Osteocyte (in vitro differentiated cells): ENCODE measurements at regions not wholly inside any gene's neighbourhood (a gene's known extent, or its start where the extent isn't known, plus 50 kb on each side); places are given as distances from the start of the nearest gene placed in this dataset.

Source experiments
- DNase-seq: peaks from one replicate; pipeline ENCODE4 v3.0.0; 2021; ENCODE audit warnings: mixed read lengths; ENCODE audit not compliant: unreplicated experiment; ENCODE audit errors: extremely low spot score
- H3K27ac Mint-ChIP-seq: one replicate; pipeline ENCODE4 v1.8.0; 2021; ENCODE audit warnings: mild to moderate bottlenecking, mixed read lengths; ENCODE audit not compliant: unreplicated experiment
- H3K27me3 Mint-ChIP-seq: one replicate; pipeline ENCODE4 v1.8.0; 2021; ENCODE audit warnings: mixed read lengths; ENCODE audit not compliant: unreplicated experiment
- H3K36me3 Mint-ChIP-seq: one replicate; pipeline ENCODE4 v1.8.0; 2021; ENCODE audit warnings: mixed read lengths; ENCODE audit not compliant: unreplicated experiment
- H3K4me1 Mint-ChIP-seq: one replicate; pipeline ENCODE4 v1.8.0; 2021; ENCODE audit warnings: mixed read lengths; ENCODE audit not compliant: unreplicated experiment
- H3K4me3 Mint-ChIP-seq: one replicate; pipeline ENCODE4 v1.8.0; 2021; ENCODE audit warnings: mild to moderate bottlenecking, moderate library complexity, mixed read lengths; ENCODE audit not compliant: unreplicated experiment
- H3K9me3 Mint-ChIP-seq: one replicate; pipeline ENCODE4 v1.8.0; 2021; ENCODE audit warnings: mixed read lengths; ENCODE audit not compliant: unreplicated experiment
- TF ChIP-seq, protein P1 (sequence below): fragments of 200-600 bp; sonication (generic); IDR thresholded peaks from 2 replicates; pipeline ENCODE4 v1.5.0; 2021; ENCODE audit warnings: antibody characterized with exemption, mild to moderate bottlenecking, moderate library complexity

DNA sequence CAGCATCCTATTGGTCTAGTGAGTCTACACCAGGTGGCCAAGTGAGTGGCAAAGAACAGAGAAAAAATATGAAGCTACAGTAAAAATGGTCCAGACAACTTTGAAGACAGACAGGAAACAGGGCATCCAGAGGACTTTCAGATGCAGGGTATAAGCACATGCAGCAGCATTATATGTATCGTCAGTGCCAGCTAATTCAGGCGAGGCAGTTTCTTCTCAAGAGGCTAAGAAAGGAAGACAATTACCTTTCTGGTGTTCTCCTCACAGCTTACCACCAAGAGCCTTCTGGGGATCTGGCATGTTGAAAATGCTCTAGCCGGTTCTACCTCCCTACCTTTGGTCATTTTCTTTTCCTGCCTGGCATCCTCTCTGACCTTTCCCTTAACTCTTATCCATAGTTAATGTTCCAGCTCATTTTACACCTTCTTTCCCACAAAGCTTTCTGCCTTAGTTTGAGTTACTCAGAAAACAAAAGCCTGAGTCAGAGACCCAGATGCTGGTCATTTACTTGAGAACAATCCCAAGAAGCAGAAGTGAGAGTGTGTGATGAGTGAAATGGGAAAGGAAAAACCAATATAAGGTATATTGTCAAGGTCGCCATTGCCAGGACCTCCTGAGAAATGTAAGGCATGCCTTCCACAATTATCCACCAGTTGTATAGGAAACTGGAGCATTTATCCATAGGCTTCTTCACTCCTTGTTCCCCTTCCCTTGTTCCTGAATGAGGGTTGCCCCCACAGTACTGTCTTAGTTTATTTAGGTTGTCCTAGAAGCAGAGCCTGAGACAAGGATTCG is 444.1 kb downstream of the PLPP3 start:
- Mint-ChIP-seq H3K27ac (no peak overlapping the region), H3K36me3 (no peaks in the 10 kb centered on the region), H3K9me3 (no peaks in the 10 kb centered on the region), H3K4me1 (peaks cover 24% of the 10 kb centered on the region), H3K4me3 (no peak overlapping the region), H3K27me3 (no peaks in the 10 kb centered on the region)
- TF ChIP-seq, protein P1, sequence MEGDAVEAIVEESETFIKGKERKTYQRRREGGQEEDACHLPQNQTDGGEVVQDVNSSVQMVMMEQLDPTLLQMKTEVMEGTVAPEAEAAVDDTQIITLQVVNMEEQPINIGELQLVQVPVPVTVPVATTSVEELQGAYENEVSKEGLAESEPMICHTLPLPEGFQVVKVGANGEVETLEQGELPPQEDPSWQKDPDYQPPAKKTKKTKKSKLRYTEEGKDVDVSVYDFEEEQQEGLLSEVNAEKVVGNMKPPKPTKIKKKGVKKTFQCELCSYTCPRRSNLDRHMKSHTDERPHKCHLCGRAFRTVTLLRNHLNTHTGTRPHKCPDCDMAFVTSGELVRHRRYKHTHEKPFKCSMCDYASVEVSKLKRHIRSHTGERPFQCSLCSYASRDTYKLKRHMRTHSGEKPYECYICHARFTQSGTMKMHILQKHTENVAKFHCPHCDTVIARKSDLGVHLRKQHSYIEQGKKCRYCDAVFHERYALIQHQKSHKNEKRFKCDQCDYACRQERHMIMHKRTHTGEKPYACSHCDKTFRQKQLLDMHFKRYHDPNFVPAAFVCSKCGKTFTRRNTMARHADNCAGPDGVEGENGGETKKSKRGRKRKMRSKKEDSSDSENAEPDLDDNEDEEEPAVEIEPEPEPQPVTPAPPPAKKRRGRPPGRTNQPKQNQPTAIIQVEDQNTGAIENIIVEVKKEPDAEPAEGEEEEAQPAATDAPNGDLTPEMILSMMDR, result no peak
- DNase-seq, result no peak

DNA sequence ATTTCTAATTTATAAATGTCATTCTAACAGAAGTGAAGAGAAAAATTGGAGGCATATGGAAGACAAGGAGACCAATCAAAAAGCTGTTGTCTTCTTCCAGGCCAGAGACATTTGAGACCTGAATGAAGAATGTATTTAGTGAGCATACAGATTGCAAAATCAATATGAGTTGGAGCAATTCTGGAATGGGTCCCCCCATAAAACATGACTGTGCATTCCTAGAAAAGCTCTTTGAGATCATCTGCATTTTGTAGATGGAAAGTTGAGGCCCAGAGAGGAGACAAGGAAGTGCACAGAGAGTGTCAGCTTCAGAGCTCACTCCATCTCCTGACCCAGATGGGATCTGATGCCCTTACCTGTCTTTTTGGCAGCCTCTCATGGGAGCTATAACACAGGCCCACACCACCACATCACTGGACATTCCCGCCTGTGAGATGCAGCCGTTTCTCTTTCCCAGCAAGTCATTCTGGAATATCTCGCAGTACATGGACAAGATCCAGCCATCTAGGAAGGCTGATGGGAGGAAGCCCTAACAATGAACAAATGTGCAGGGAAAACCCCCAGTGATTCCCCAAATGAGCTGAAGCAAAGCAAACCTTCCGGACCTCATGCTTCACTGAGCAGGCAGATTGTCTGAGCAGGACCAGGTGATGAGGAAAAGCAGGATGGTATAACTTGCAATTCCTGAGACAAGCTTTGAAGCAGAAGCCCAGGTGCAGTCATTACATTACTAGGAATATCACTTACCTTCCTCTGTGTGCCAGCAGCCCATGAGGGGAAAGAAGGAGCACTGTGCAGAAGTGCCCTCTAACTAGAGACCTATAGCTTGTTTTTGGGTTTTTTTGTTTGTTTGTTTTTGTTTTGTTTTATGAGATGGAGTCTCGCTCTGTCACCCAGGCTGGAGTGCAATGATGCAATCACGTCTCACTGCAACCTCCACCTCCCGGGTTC is 445.6 kb downstream of the PLPP3 start:
- H3K27ac Mint-ChIP-seq, result no peak overlapping the region
- peaks cover 24% of the 10 kb centered on the region for H3K4me1 Mint-ChIP-seq
- H3K27me3 Mint-ChIP-seq, result no peaks in the 10 kb centered on the region
- no peak overlapping the region for H3K4me3 Mint-ChIP-seq
- DNase-seq, result no peak
- H3K36me3 Mint-ChIP-seq, result no peaks in the 10 kb centered on the region
- TF ChIP-seq, protein P1, result no peak
- H3K9me3 Mint-ChIP-seq, result no peaks in the 10 kb centered on the region

DNA sequence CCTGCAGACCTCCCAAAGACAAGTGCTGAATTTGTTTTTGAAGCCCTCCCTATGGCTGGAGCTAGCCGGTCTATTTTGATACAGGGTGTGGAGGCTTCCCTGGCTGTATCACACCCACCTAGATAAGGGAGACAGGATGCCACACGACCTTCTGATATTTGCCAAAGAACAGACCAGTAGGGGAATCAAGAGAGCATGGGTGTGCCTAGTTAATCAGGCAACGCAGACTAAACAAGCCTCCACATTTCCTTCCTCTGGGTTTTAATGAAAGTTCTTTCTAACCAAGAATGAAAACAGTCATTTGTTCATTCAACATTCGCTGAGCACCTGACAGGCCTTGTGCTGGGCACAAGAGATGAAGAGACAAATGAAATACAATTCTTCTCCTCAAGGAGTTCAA is 446.8 kb downstream of the PLPP3 start:
- Mint-ChIP-seq H3K9me3 (peaks cover 6% of the 10 kb centered on the region), H3K27me3 (no peaks in the 10 kb centered on the region), H3K27ac (no peak overlapping the region), H3K4me1 (peaks cover 15% of the 10 kb centered on the region), H3K4me3 (no peak overlapping the region), H3K36me3 (no peaks in the 10 kb centered on the region)
- TF ChIP-seq, protein P1, result no peak
- DNase-seq, result no peak

DNA sequence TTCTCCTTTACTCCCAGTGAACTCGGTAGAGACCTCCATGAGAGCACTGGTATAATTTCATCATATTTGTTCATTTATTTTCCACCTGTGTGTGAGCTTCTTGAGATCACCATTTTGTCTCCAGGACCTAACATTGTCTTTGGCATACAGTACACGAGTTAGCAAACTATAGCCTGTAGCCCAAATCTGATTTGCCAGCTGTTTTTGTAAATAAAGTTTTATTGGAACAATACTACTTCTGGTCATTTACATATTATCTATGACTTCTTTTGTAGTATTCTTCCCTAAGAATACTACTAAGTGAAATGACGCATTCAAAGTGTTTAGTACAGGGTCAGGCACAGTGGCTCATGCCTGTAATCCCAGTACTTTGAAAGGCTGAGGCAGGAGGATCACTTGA is 449.5 kb downstream of the PLPP3 start:
- no peaks in the 10 kb centered on the region for H3K4me1 Mint-ChIP-seq
- H3K36me3 Mint-ChIP-seq, result no peaks in the 10 kb centered on the region
- no peak overlapping the region for H3K27ac Mint-ChIP-seq

More for the DNA sequence above, 449.5 kb downstream of the PLPP3 start:
- no peak for DNase-seq
- TF ChIP-seq, protein P1, result no peak
- peaks cover 16% of the 10 kb centered on the region for H3K9me3 Mint-ChIP-seq
- no peaks in the 10 kb centered on the region for H3K27me3 Mint-ChIP-seq
- H3K4me3 Mint-ChIP-seq, result no peak overlapping the region
